ENCODE measurements at regions not wholly inside any gene's neighbourhood (a gene's known extent, or its start where the extent isn't known, plus 50 kb on each side); places are given as distances from the start of the nearest gene placed in this dataset.

DNA sequence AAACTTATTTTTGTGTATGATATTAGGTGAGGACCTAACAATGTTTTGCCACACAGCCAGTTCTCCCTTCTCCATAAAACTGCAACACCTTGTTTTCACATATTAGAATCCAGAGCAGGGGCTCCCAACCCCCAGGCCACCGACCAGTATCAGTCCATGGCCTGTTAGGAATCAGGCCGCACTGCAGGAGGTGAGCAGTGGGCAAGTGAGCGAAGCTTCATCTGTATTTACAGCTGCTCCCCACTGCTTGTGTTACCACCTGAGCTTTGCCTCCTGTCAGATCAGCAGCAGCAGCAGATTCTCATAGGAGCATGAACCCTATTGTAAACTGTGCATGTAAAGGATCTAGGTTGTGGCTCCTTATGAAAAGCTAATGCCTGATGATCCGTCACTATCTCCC, 185.9 kb upstream of the NSMCE3 start:
- Histone ChIP-seq H2AK5ac (ENCODE audit: insufficient read length, low read length) (no peak overlapping the region), H2BK5ac (ENCODE audit: insufficient read length, low read length) (no peak overlapping the region), H2BK15ac (ENCODE audit: low read depth, low read length) (no peak overlapping the region), H3T11ph (ENCODE audit: low read length) (no peak overlapping the region), H3K23me2 (ENCODE audit: insufficient read length, low read depth, low read length, poor library complexity, severe bottlenecking) (no peaks in the 10 kb centered on the region), H3K9ac (ENCODE audit: extremely low read depth, insufficient read length, low read length) (no peak overlapping the region), H4K8ac (replicated peaks; ENCODE audit: insufficient read length, low read depth, low read length) (no peak overlapping the region), H3K9me3 (ENCODE audit: control insufficient read depth, low read depth, low read length) (no peaks in the 10 kb centered on the region), H2BK12ac (ENCODE audit: insufficient read length, low read depth, low read length) (no peak overlapping the region), H3K23ac (ENCODE audit: insufficient read length, low read depth, low read length) (no peak overlapping the region), H4K5ac (ENCODE audit: insufficient read length, low read depth, low read length) (no peak overlapping the region), H3K4ac (ENCODE audit: low read depth, low read length) (no peak overlapping the region), H3K27me3 (ENCODE audit: insufficient read depth, low read length) (no peaks in the 10 kb centered on the region), H3K79me2 (ENCODE audit: insufficient read depth, low read length) (no peaks in the 10 kb centered on the region), H3K4me1 (ENCODE audit: insufficient read depth, low read length) (peaks cover 3% of the 10 kb centered on the region; the same call in 1 of the 2 replicates), H3K14ac (ENCODE audit: insufficient read depth, low read length) (no peak overlapping the region), H3K79me1 (ENCODE audit: insufficient read depth, low read depth, low read length, poor library complexity, severe bottlenecking) (no peaks in the 10 kb centered on the region), H2BK20ac (ENCODE audit: low read depth, low read length, poor library complexity, severe bottlenecking) (no peak overlapping the region), H3K4me2 (ENCODE audit: insufficient read depth, insufficient read length, low read length) (no peak overlapping the region), H2AFZ (ENCODE audit: low read length) (no peak overlapping the region), H2BK120ac (ENCODE audit: low read depth, low read length, poor library complexity, severe bottlenecking) (no peak overlapping the region), H4K91ac (ENCODE audit: insufficient read length, low read depth, low read length) (no peak overlapping the region), H3K27ac (ENCODE audit: insufficient read length, low read depth, low read length) (no peak overlapping the region), H3K56ac (ENCODE audit: insufficient read length, low read depth, low read length) (no peak overlapping the region), H3K18ac (ENCODE audit: insufficient read length, low read depth, low read length) (no peak overlapping the region), H4K20me1 (ENCODE audit: control insufficient read depth, insufficient read depth, insufficient read length) (no peaks in the 10 kb centered on the region)
- TF ChIP-seq, protein P1, sequence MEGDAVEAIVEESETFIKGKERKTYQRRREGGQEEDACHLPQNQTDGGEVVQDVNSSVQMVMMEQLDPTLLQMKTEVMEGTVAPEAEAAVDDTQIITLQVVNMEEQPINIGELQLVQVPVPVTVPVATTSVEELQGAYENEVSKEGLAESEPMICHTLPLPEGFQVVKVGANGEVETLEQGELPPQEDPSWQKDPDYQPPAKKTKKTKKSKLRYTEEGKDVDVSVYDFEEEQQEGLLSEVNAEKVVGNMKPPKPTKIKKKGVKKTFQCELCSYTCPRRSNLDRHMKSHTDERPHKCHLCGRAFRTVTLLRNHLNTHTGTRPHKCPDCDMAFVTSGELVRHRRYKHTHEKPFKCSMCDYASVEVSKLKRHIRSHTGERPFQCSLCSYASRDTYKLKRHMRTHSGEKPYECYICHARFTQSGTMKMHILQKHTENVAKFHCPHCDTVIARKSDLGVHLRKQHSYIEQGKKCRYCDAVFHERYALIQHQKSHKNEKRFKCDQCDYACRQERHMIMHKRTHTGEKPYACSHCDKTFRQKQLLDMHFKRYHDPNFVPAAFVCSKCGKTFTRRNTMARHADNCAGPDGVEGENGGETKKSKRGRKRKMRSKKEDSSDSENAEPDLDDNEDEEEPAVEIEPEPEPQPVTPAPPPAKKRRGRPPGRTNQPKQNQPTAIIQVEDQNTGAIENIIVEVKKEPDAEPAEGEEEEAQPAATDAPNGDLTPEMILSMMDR (conservative IDR thresholded peaks at IDR 0.05) = no peak
- Mint-ChIP-seq H3K4me3 (no peak overlapping the region), H3K27ac (no peak overlapping the region), H3K27me3 (ENCODE audit: low read depth) (no peaks in the 10 kb centered on the region), H3K4me1 (peaks cover 14 to 18% of the 10 kb centered on the region in 2 experiments), H3K9me3 (peaks cover 2 to 4% of the 10 kb centered on the region in 2 experiments; a peak in 2 of 5 replicates), H3K36me3 (ENCODE audit: insufficient read depth in 1 of 3, low read depth in 3 of 3) (peaks cover 0 to 5% (median 2%) of the 10 kb centered on the region in 3 experiments; a peak in 3 of 7 replicates)
- DNase-seq = no peak
- WGBS (ENCODE audit: extremely low coverage, insufficient read length, low lambda C conversion rate) = no CpG with 5 or more reads among the region's 4 CpGs

All from H9 (cell line).